HG02981 (cell line): ENCODE measurements at regions not wholly inside any gene's neighbourhood (a gene's known extent, or its start where the extent isn't known, plus 50 kb on each side); places are given as distances from the start of the nearest gene placed in this dataset.
"Not testable (repeated sequence)": the region's sequence is repeated elsewhere in the genome, so short reads cannot be mapped to it uniquely, and the experiment has no call there.

ENCODE experiments used
- ATAC-seq: cut with Tn5 transposase; IDR thresholded peaks from one replicate; pipeline ENCODE4 v1.9.1; 2021; ENCODE audit warnings: mild to moderate bottlenecking, moderate library complexity; ENCODE audit not compliant: unreplicated experiment

- ATAC-seq, result no peak
These were observed 599.6 kb downstream of the PSAT1 start for GRCh38 chr9:78896479-78896878.

GRCh38 chr9:78898234-78898633, 601.3 kb downstream of the PSAT1 start:
- ATAC-seq, result no peak

GRCh38 chr9:78899006-78899405, 602.1 kb downstream of the PSAT1 start:
- ATAC-seq, result no peak

GRCh38 chr9:78900500-78900899, 603.6 kb downstream of the PSAT1 start:
- ATAC-seq, result no peak

- ATAC-seq, result no peak
These were observed 605.1 kb downstream of the PSAT1 start for GRCh38 chr9:78902051-78902450.

GRCh38 chr9:78903581-78903980, 606.7 kb downstream of the PSAT1 start:
- ATAC-seq, result no peak

- ATAC-seq, result no peak
These were observed 607.8 kb downstream of the PSAT1 start for GRCh38 chr9:78904686-78905085.

GRCh38 chr9:78905387-78905786, 608.5 kb downstream of the PSAT1 start:
- no peak for ATAC-seq

- no peak for ATAC-seq
These were observed 609.2 kb downstream of the PSAT1 start for GRCh38 chr9:78905986-78906755.

- no peak for ATAC-seq
These were observed 612.6 kb downstream of the PSAT1 start for GRCh38 chr9:78909566-78909965.

GRCh38 chr9:78916884-78917283, 620.0 kb downstream of the PSAT1 start:
- ATAC-seq, result not testable (repeated sequence)

- no peak for ATAC-seq
These were observed 622.1 kb downstream of the PSAT1 start for GRCh38 chr9:78918976-78919375.

GRCh38 chr9:78919701-78920100, 622.8 kb downstream of the PSAT1 start:
- no peak for ATAC-seq

GRCh38 chr9:78921341-78921740, 624.4 kb downstream of the PSAT1 start:
- no peak for ATAC-seq

GRCh38 chr9:78923966-78924659, 627.2 kb downstream of the PSAT1 start:
- ATAC-seq, result no peak

- no peak for ATAC-seq
These were observed 630.4 kb downstream of the PSAT1 start for GRCh38 chr9:78927099-78927940.

GRCh38 chr9:78928625-78929405, 631.9 kb downstream of the PSAT1 start:
- no peak for ATAC-seq

GRCh38 chr9:78930281-78930680, 633.4 kb downstream of the PSAT1 start:
- ATAC-seq, result no peak

GRCh38 chr9:78932849-78933627, 636.1 kb downstream of the PSAT1 start:
- ATAC-seq, result no peak

- ATAC-seq, result no peak
These were observed 636.9 kb upstream of the TLE4 start for GRCh38 chr9:78934880-78935279.
